Uterus (tissue), 2 donors: ENCODE measurements at regions not wholly inside any gene's neighbourhood (a gene's known extent, or its start where the extent isn't known, plus 50 kb on each side); places are given as distances from the start of the nearest gene placed in this dataset.

Experiments used
- CTCF ChIP-seq, 4 experiments: fragments of 200-600 bp in 2 of 4; fragments of 450-650 bp in 2 of 4; sonication (generic) in 2 of 4; IDR thresholded peaks; one replicate each; pipeline ENCODE4 v1.5.1; 2016 to 2019; ENCODE audit warnings: antibody characterized with exemption in 4 of 4, mild to moderate bottlenecking in 2 of 4, moderate library complexity in 1 of 4
- POLR2A ChIP-seq, 2 donors: fragments of 450-650 bp; IDR thresholded peaks; one replicate each; pipeline ENCODE4 v1.6.1; 2016; ENCODE audit warnings: antibody characterized with exemption in 2 of 2, mild to moderate bottlenecking in 1 of 2, moderate library complexity in 1 of 2

GRCh38 chr20:6533351-6533750, 234.1 kb upstream of the BMP2 start:
- TF ChIP-seq CTCF (IDR thresholded peaks at IDR 0.05) (no peak), POLR2A (IDR thresholded peaks at IDR 0.05) (no peak)
